Sigmoid colon (tissue), 6 donors: ENCODE measurements at regions not wholly inside any gene's neighbourhood (a gene's known extent, or its start where the extent isn't known, plus 50 kb on each side); places are given as distances from the start of the nearest gene placed in this dataset.

Source experiments
- DNase-seq: peaks from one replicate; pipeline ENCODE4 v3.0.0-alpha.2; 2019
- H3K27ac ChIP-seq, 4 donors: fragments of 200-600 bp; sonication (generic); one replicate each; pipeline ENCODE4 v1.5.1; 2016 to 2019; ENCODE audit warnings: mild to moderate bottlenecking in 1 of 4
- H3K27me3 ChIP-seq, 3 donors: fragments of 200-600 bp; sonication (generic); one replicate each; pipeline ENCODE4 v1.5.1; 2019; ENCODE audit warnings: mild to moderate bottlenecking in 1 of 3
- H3K36me3 ChIP-seq, 4 donors: fragments of 200-600 bp; sonication (generic); one replicate each; pipeline ENCODE4 v1.5.1; 2016 to 2019
- H3K4me1 ChIP-seq, 4 donors: fragments of 200-600 bp; sonication (generic); one replicate each; pipeline ENCODE4 v1.5.1; 2017 to 2019
- H3K4me3 ChIP-seq, 4 donors: fragments of 200-600 bp; sonication (generic); one replicate each; pipeline ENCODE4 v1.5.1; 2017 to 2019; ENCODE audit warnings: mild to moderate bottlenecking in 2 of 4, moderate library complexity in 1 of 4
- H3K9me3 ChIP-seq, 4 donors: fragments of 200-600 bp in 3 of 4; sonication (generic) in 3 of 4; one replicate each; pipeline versions ENCODE4 v1.5.1 to v1.6.1; 2013 to 2019
- CTCF ChIP-seq, 4 experiments: fragments of 450-650 bp in 3 of 4; fragments of 200-600 bp in 1 of 4; IDR thresholded peaks; one replicate each; pipeline ENCODE4 v1.5.1; 2016 to 2019; ENCODE audit warnings: antibody characterized with exemption in 4 of 4, mild to moderate bottlenecking in 3 of 4, moderate library complexity in 2 of 4
- EP300 ChIP-seq, 4 donors: sonication (generic); formaldehyde crosslinking; IDR thresholded peaks; one replicate each; pipeline ENCODE4 v1.6.1; 2017; ENCODE audit warnings: antibody characterized with exemption in 4 of 4
- POLR2A ChIP-seq, 2 donors: fragments of 450-650 bp; IDR thresholded peaks; one replicate each; pipeline ENCODE4 v1.6.1; 2016; ENCODE audit warnings: antibody characterized with exemption in 2 of 2, mild to moderate bottlenecking in 2 of 2, moderate library complexity in 2 of 2
- POLR2AphosphoS5 ChIP-seq, 4 donors: sonication (generic); formaldehyde crosslinking; IDR thresholded peaks; one replicate each; pipeline ENCODE4 v1.6.1; 2017; ENCODE audit warnings: antibody characterized with exemption in 4 of 4
- WGBS, 2 donors: extraction: QIAGEN DNeasy Blood & Tissue Kit; methylation state at CpG; one replicate each; pipeline ENCODE4 v1.1.7; 2013; 5-methylcytosine and 5-hydroxymethylcytosine counted together
- intact Hi-C: fragments of 100-400 bp; cut with DNase I; formaldehyde crosslinking; loops from one replicate; pipeline ENCODE4 v1.15.1; 2023
- donor health status: healthy with polysubstance abuse.
- donor health status: healthy.

- Histone ChIP-seq H3K4me3 (no peak overlapping the region), H3K36me3 (no peaks in the 10 kb centered on the region), H3K4me1 (no peaks in the 10 kb centered on the region), H3K27ac (no peak overlapping the region), H3K9me3 (no peaks in the 10 kb centered on the region), H3K27me3 (no peaks in the 10 kb centered on the region)
- intact Hi-C loops: no loop called here
- DNase-seq: no peak
- WGBS, 2 donors: 92 to 93% methylated on average over 1 of the region's 1 CpG
- TF ChIP-seq EP300 (IDR thresholded peaks at IDR 0.05) (no peak), POLR2A (IDR thresholded peaks at IDR 0.05) (no peak), CTCF (IDR thresholded peaks at IDR 0.05) (no peak), POLR2AphosphoS5 (IDR thresholded peaks at IDR 0.05) (no peak)
These were observed 405.2 kb upstream of the WWC1 start for GRCh38 chr5:167886196-167886595.

- 33 to 62% methylated on average over 1 of the region's 1 CpG for WGBS, 2 donors
- Histone ChIP-seq H3K27ac (no peak overlapping the region), H3K4me3 (no peak overlapping the region), H3K36me3 (no peaks in the 10 kb centered on the region), H3K4me1 (no peaks in the 10 kb centered on the region), H3K27me3 (no peaks in the 10 kb centered on the region), H3K9me3 (no peaks in the 10 kb centered on the region)
- no peak for DNase-seq
- no peak for TF ChIP-seq CTCF (IDR thresholded peaks at IDR 0.05)
- TF ChIP-seq POLR2A (IDR thresholded peaks at IDR 0.05): no peak
- no peak for TF ChIP-seq EP300 (IDR thresholded peaks at IDR 0.05)
- TF ChIP-seq POLR2AphosphoS5 (IDR thresholded peaks at IDR 0.05): no peak
- intact Hi-C loops: no loop called here
These were observed 403.1 kb upstream of the WWC1 start for GRCh38 chr5:167888393-167888792.

DNA sequence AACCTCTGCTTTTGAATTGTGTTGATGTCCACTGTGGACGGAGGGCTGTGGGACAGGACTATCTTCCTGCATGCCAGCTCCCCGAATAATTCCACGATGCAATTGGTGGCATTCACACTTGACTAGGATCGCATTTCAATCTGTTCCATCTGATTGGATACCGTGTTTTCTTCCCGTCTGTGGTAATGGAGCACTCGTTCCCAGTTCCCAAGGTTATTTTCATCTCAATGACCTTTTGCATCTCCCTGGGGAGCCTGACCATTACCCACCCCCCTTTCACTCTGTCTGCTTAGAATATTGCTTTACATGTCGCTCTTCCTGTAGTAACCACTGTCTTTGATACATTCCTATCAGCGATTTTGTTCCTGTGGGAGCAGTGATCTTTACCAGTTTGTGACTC, 402.2 kb upstream of the WWC1 start:
- WGBS, 2 donors: 75 to 77% methylated on average over 9 of the region's 9 CpGs
- TF ChIP-seq POLR2A (IDR thresholded peaks at IDR 0.05) (no peak), CTCF (IDR thresholded peaks at IDR 0.05) (no peak), EP300 (IDR thresholded peaks at IDR 0.05) (no peak)
- Histone ChIP-seq H3K4me1 (no peaks in the 10 kb centered on the region), H3K36me3 (no peaks in the 10 kb centered on the region), H3K4me3 (no peak overlapping the region), H3K27me3 (no peaks in the 10 kb centered on the region), H3K27ac (no peak overlapping the region), H3K9me3 (no peaks in the 10 kb centered on the region)
- intact Hi-C loops: no loop called here
- DNase-seq: no peak

DNA sequence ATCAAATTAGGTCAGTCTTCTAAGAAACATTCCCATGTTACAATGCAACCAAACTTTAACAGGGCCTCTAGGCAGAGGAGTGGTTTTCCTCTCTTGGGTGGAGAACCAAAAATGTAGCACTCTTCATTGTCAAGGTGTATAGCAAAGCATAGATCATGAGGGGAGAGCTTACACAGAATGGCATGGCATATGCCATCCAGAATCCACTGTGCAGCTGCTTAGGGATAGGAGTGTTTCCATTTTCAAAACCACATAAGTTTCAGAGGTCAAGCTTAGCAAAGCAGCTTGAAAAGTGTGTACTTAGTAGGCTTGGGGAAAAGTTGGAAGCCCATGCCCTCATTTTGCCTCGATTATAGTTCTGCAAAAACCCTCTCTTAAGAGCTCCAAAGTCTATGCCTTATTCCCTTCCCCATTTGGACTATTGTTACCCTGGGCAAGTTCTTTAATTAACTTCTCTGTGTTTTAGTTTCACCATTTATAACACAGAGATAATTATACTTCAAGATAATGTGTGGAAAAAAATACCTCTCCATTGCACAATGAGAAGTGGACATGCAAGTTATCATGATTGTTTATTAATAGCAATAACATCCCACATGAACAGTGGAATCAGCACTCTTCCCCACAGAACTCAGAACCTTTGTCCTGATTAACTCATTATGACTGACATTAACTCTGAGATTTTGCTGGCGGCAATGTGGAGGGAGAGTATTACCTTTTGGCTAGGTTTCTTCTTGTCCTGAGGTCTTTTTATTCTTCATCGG, 398.9 kb upstream of the WWC1 start:
- intact Hi-C loops: no loop called here
- no peak for TF ChIP-seq POLR2A (IDR thresholded peaks at IDR 0.05)
- TF ChIP-seq EP300 (IDR thresholded peaks at IDR 0.05): no peak
- no peak for TF ChIP-seq CTCF (IDR thresholded peaks at IDR 0.05)
- no peak for TF ChIP-seq POLR2AphosphoS5 (IDR thresholded peaks at IDR 0.05)
- 78 to 83% methylated on average over 3 of the region's 3 CpGs for WGBS, 2 donors

DNA sequence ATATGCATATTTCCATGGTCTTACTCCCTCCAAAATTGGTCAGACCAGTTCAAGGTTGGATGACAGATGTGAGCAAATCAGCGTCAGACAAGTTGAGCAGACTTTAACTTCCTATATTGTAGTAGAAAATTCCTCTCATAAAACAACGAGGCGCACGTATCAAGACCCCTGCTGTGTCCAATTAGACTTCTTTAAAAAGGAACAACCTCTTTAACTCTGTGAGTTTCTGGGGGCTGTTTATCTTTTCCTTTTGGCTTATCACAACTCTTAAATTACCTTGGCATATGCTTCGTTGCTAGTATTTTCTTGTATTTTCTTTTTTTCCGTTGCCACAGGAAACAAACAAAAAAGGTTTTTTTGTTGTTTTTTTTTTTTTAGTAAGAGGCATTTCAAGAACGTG, 398.2 kb upstream of the WWC1 start:
- TF ChIP-seq CTCF (IDR thresholded peaks at IDR 0.05): no peak
- no peak for TF ChIP-seq POLR2AphosphoS5 (IDR thresholded peaks at IDR 0.05)
- TF ChIP-seq POLR2A (IDR thresholded peaks at IDR 0.05): no peak
- no peak for TF ChIP-seq EP300 (IDR thresholded peaks at IDR 0.05)
- Histone ChIP-seq H3K36me3 (no peaks in the 10 kb centered on the region), H3K9me3 (no peaks in the 10 kb centered on the region), H3K4me3 (no peak overlapping the region), H3K4me1 (no peaks in the 10 kb centered on the region), H3K27ac (no peak overlapping the region), H3K27me3 (no peaks in the 10 kb centered on the region)
- no peak for DNase-seq
- intact Hi-C loops: no loop called here
- WGBS, 2 donors: 68 to 72% methylated on average over 7 of the region's 7 CpGs

More for the DNA sequence above, 398.9 kb upstream of the WWC1 start:
- no peaks in the 10 kb centered on the region for H3K36me3 ChIP-seq
- no peaks in the 10 kb centered on the region for H3K27me3 ChIP-seq
- H3K27ac ChIP-seq: no peak overlapping the region
- no peaks in the 10 kb centered on the region for H3K9me3 ChIP-seq
- no peaks in the 10 kb centered on the region for H3K4me1 ChIP-seq
- DNase-seq: no peak
- no peak overlapping the region for H3K4me3 ChIP-seq
